ENCODE measurements at regions not wholly inside any gene's neighbourhood (a gene's known extent, or its start where the extent isn't known, plus 50 kb on each side); places are given as distances from the start of the nearest gene placed in this dataset.

GRCh38 chr3:135364676-135365075 lies 569.6 kb downstream of the EPHB1 start:
- H3K27ac ChIP-seq (ENCODE audit: low read depth in 1 of 2, low read length in 2 of 2): no peak overlapping the region
- H3K9ac ChIP-seq (ENCODE audit: low read depth in 1 of 2, low read length in 2 of 2): no peak overlapping the region
- DNase-seq (ENCODE audit: low spot score): no peak
- TF ChIP-seq NR2F2 (IDR thresholded peaks at IDR 0.05) (no peak), FOXA1 (IDR thresholded peaks at IDR 0.05) (no peak)
- no peaks in the 10 kb centered on the region for H3K4me1 ChIP-seq (ENCODE audit: control insufficient read depth in 4 of 4, insufficient read depth in 4 of 4, low read length in 3 of 4)
- peaks cover 0 to 3% (median 0%) of the 10 kb centered on the region in 4 donors for H3K27me3 ChIP-seq (ENCODE audit: control insufficient read depth in 4 of 4, insufficient read depth in 4 of 4, low read length in 3 of 4)
- no peaks in the 10 kb centered on the region for H3K9me3 ChIP-seq (ENCODE audit: control insufficient read depth in 4 of 4, low read length in 3 of 4)
- no peak overlapping the region for H3K4me3 ChIP-seq (ENCODE audit: low read depth in 1 of 3, low read length in 3 of 3)
- no peaks in the 10 kb centered on the region for H3K36me3 ChIP-seq (ENCODE audit: control insufficient read depth in 4 of 4, insufficient read depth in 3 of 4, low read depth in 1 of 4, low read length in 3 of 4)

- TF ChIP-seq TAF1 (conservative IDR thresholded peaks at IDR 0.05) (no peak), SP1 (IDR thresholded peaks at IDR 0.05) (no peak), RXRA (IDR thresholded peaks at IDR 0.05) (no peak), ZBTB33 (IDR thresholded peaks at IDR 0.05) (no peak), CTCF (IDR thresholded peaks at IDR 0.05; ENCODE audit: low read depth, low read length, missing input control) (no peak), FOXA1 (IDR thresholded peaks at IDR 0.05) (no peak), EGR1 (IDR thresholded peaks at IDR 0.05; ENCODE audit: low read depth in 2 of 2) (no peak), REST (IDR thresholded peaks at IDR 0.05) (no peak), YY1 (IDR thresholded peaks at IDR 0.05) (no peak), JUND (IDR thresholded peaks at IDR 0.05) (no peak), HNF4A (conservative IDR thresholded peaks at IDR 0.05) (no peak), HNF4G (IDR thresholded peaks at IDR 0.05) (no peak), RAD21 (IDR thresholded peaks at IDR 0.05) (no peak), GABPA (IDR thresholded peaks at IDR 0.05 in 1 of 2, conservative IDR thresholded peaks at IDR 0.05 in 1 of 2) (no peak), NR2F2 (IDR thresholded peaks at IDR 0.05) (no peak)
- TF ChIP-seq, protein P1, sequence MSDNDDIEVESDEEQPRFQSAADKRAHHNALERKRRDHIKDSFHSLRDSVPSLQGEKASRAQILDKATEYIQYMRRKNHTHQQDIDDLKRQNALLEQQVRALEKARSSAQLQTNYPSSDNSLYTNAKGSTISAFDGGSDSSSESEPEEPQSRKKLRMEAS (IDR thresholded peaks at IDR 0.05): no peak
- TF ChIP-seq, protein P2, sequence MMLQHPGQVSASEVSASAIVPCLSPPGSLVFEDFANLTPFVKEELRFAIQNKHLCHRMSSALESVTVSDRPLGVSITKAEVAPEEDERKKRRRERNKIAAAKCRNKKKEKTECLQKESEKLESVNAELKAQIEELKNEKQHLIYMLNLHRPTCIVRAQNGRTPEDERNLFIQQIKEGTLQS (IDR thresholded peaks at IDR 0.05): no peak
- Histone ChIP-seq H3K27ac (ENCODE audit: low read depth in 1 of 2, low read length in 2 of 2) (no peak overlapping the region), H3K9me3 (ENCODE audit: control insufficient read depth in 4 of 4, low read length in 3 of 4) (no peaks in the 10 kb centered on the region), H3K27me3 (ENCODE audit: control insufficient read depth in 4 of 4, insufficient read depth in 4 of 4, low read length in 3 of 4) (peaks cover 0 to 3% (median 0%) of the 10 kb centered on the region in 4 donors), H3K4me3 (ENCODE audit: low read depth in 1 of 3, low read length in 3 of 3) (no peak overlapping the region), H3K36me3 (ENCODE audit: control insufficient read depth in 4 of 4, insufficient read depth in 3 of 4, low read depth in 1 of 4, low read length in 3 of 4) (no peaks in the 10 kb centered on the region), H3K4me1 (ENCODE audit: control insufficient read depth in 4 of 4, insufficient read depth in 4 of 4, low read length in 3 of 4) (no peaks in the 10 kb centered on the region), H3K9ac (ENCODE audit: low read depth in 1 of 2, low read length in 2 of 2) (no peak overlapping the region)
- DNase-seq (ENCODE audit: low spot score): no peak
- 76% methylated on average over 3 of the region's 3 CpGs for WGBS
These were observed 571.8 kb downstream of the EPHB1 start for GRCh38 chr3:135366816-135367215.

All from liver (tissue), 8 donors.